IMR-90 (cell line): ENCODE measurements at regions not wholly inside any gene's neighbourhood (a gene's known extent, or its start where the extent isn't known, plus 50 kb on each side); places are given as distances from the start of the nearest gene placed in this dataset.

Source experiments
- ATAC-seq: fragments of 200-7000 bp; cut with Tn5 transposase; 2 replicates; pipeline ENCODE4 v1.9.1; 2020; ENCODE audit warnings: low read depth, mild to moderate bottlenecking, moderate library complexity
- BruUV-seq: library from RNA; stranded (reverse); fragments of 400-500 nt; replicated peaks from 2 replicates; lab custom pipeline; 2021; lab: Mats Ljungman, UMichigan
- CTCF ChIA-PET: fragments of 300-600 bp; formaldehyde crosslinking; extraction: SDS; loops from one replicate; lab custom pipeline; 2021; ENCODE audit warnings: antibody characterized with exemption; lab: Yijun Ruan, JAX
- POLR2A ChIA-PET: fragments of 300-600 bp; sonication (Branson Sonifier 250); formaldehyde crosslinking; loops from one replicate; lab custom pipeline; 2022; ENCODE audit warnings: antibody characterized with exemption; ENCODE audit not compliant: unreplicated experiment; lab: Charles Lee
- DNase-seq: peaks from one replicate; pipeline ENCODE4 v3.0.0; 2013
- H2AFZ ChIP-seq: replicated peaks from 2 replicates; pipeline ENCODE3; 2013; ENCODE audit warnings: low read length, mild to moderate bottlenecking; ENCODE audit not compliant: poor library complexity
- H2AK5ac ChIP-seq: 2 replicates; pipeline ENCODE4 v1.6.1; 2013; ENCODE audit warnings: low read depth, low read length, inconsistent platforms
- H2AK9ac ChIP-seq: replicated peaks from 2 replicates; pipeline ENCODE3; 2013; ENCODE audit warnings: mild to moderate bottlenecking, low read depth, low read length, moderate library complexity; ENCODE audit not compliant: poor library complexity
- H2BK120ac ChIP-seq: 2 replicates; pipeline ENCODE4 v1.6.1; 2013; ENCODE audit warnings: low read depth, low read length, inconsistent platforms
- H2BK15ac ChIP-seq: 3 replicates; pipeline ENCODE4 v1.6.1; 2013; ENCODE audit warnings: low read depth, low read length, inconsistent platforms
- H2BK20ac ChIP-seq: 2 replicates; pipeline ENCODE4 v1.6.1; 2013; ENCODE audit warnings: low read depth, mild to moderate bottlenecking, inconsistent platforms, low read length, moderate library complexity
- H2BK5ac ChIP-seq: 2 replicates; pipeline ENCODE4 v1.6.1; 2013; ENCODE audit warnings: mild to moderate bottlenecking, low read depth, low read length, inconsistent platforms; ENCODE audit not compliant: poor library complexity, severe bottlenecking
- H3K14ac ChIP-seq: replicated peaks from 2 replicates; pipeline ENCODE4 v1.6.1; 2013; ENCODE audit warnings: low read depth, low read length, inconsistent platforms
- H3K18ac ChIP-seq: 2 replicates; pipeline ENCODE4 v1.6.1; 2013; ENCODE audit warnings: low read depth, low read length, control low read depth
- H3K23ac ChIP-seq: 2 replicates; pipeline ENCODE4 v1.6.1; 2013; ENCODE audit warnings: low read depth, low read length, inconsistent platforms
- H3K27ac ChIP-seq: 2 replicates; pipeline ENCODE4 v1.5.1; 2013; ENCODE audit warnings: mild to moderate bottlenecking, control low read depth, low read length; ENCODE audit not compliant: insufficient read depth
- H3K27me3 ChIP-seq: 2 replicates; pipeline ENCODE4 v1.6.1; 2013; ENCODE audit warnings: low read length; ENCODE audit not compliant: control insufficient read depth, insufficient read depth
- H3K36me3 ChIP-seq: 2 replicates; pipeline ENCODE4 v1.6.1; 2013; ENCODE audit warnings: low read length, mixed read lengths; ENCODE audit not compliant: control insufficient read depth, insufficient read depth
- H3K4ac ChIP-seq: 2 replicates; pipeline ENCODE4 v1.6.1; 2013; ENCODE audit warnings: low read depth, low read length, inconsistent platforms
- H3K4me1 ChIP-seq: 2 replicates; pipeline ENCODE4 v1.6.1; 2013; ENCODE audit warnings: low read length, mixed read lengths; ENCODE audit not compliant: control insufficient read depth, insufficient read depth
- H3K4me2 ChIP-seq: 2 replicates; pipeline ENCODE4 v1.6.1; 2013; ENCODE audit warnings: low read depth, mild to moderate bottlenecking, control low read depth, low read length, moderate library complexity
- H3K4me3 ChIP-seq: 2 replicates; pipeline ENCODE4 v1.5.1; 2013; ENCODE audit warnings: low read depth, mild to moderate bottlenecking, control low read depth, low read length, moderate library complexity; ENCODE audit not compliant: insufficient read depth
- H3K56ac ChIP-seq: 2 replicates; pipeline ENCODE4 v1.6.1; 2013; ENCODE audit warnings: low read length, inconsistent platforms; ENCODE audit not compliant: insufficient read depth; ENCODE audit errors: extremely low read depth
- H3K79me1 ChIP-seq, 2 experiments: 2 replicates each; pipeline ENCODE4 v1.6.1; 2013; ENCODE audit warnings: low read length in 2 of 2, inconsistent platforms in 1 of 2, low read depth in 1 of 2
- H3K9ac ChIP-seq: 2 replicates; pipeline ENCODE4 v1.6.1; 2013; ENCODE audit warnings: low read depth, low read length, control low read depth
- H3K9me1 ChIP-seq: 2 replicates; pipeline ENCODE4 v1.6.1; 2013; ENCODE audit warnings: low read length, inconsistent platforms; ENCODE audit not compliant: insufficient read depth
- H3K9me3 ChIP-seq: 2 replicates; pipeline ENCODE4 v1.6.1; 2013; ENCODE audit warnings: low read length; ENCODE audit not compliant: control insufficient read depth, insufficient read depth
- H4K20me1 ChIP-seq: 2 replicates; pipeline ENCODE4 v1.6.1; 2013; ENCODE audit warnings: low read length, inconsistent platforms; ENCODE audit not compliant: insufficient read depth
- H4K5ac ChIP-seq: 2 replicates; pipeline ENCODE4 v1.6.1; 2013; ENCODE audit warnings: mild to moderate bottlenecking, low read depth, low read length, control low read depth
- H4K8ac ChIP-seq, 2 experiments: 2 replicates each; pipeline ENCODE4 v1.6.1; 2013; ENCODE audit warnings: low read depth in 2 of 2, low read length in 2 of 2, control low read depth in 1 of 2, inconsistent platforms in 1 of 2
- H4K91ac ChIP-seq: 2 replicates; pipeline ENCODE4 v1.6.1; 2013; ENCODE audit warnings: low read depth, low read length, inconsistent platforms; ENCODE audit not compliant: insufficient read depth
- BHLHE40 ChIP-seq: fragments of 150-350 bp; IDR thresholded peaks from 2 replicates; pipeline ENCODE4 v1.6.1; 2016; ENCODE audit warnings: mild to moderate bottlenecking, low read depth, low read length
- CEBPB ChIP-seq: IDR thresholded peaks from 2 replicates; pipeline ENCODE4 v1.6.1; 2012; ENCODE audit warnings: low read depth, low read length, improper control_type of control experiment
- CHD1 ChIP-seq: IDR thresholded peaks from 2 replicates; pipeline ENCODE4 v1.6.1; 2012; ENCODE audit warnings: low read depth, low read length, improper control_type of control experiment
- CTCF ChIP-seq: conservative IDR thresholded peaks from 2 replicates; pipeline ENCODE4 v1.5.1; 2012; ENCODE audit warnings: mild to moderate bottlenecking, low read depth, low read length, improper control_type of control experiment
- ELK1 ChIP-seq: fragments of 150-350 bp; IDR thresholded peaks from 2 replicates; pipeline ENCODE4 v1.6.1; 2016; ENCODE audit warnings: low read depth, mild to moderate bottlenecking, low read length, moderate library complexity, borderline replicate concordance
- FOS ChIP-seq: fragments of 150-350 bp; IDR thresholded peaks from 2 replicates; pipeline ENCODE4 v1.6.1; 2016; ENCODE audit warnings: low read depth, low read length
- MAFK ChIP-seq: IDR thresholded peaks from 2 replicates; pipeline ENCODE4 v1.6.1; 2012; ENCODE audit warnings: low read depth, low read length, improper control_type of control experiment
- MAZ ChIP-seq: IDR thresholded peaks from 2 replicates; pipeline ENCODE4 v1.6.1; 2012; ENCODE audit warnings: low read depth, mild to moderate bottlenecking, low read length, improper control_type of control experiment, moderate library complexity, borderline replicate concordance
- MXI1 ChIP-seq: IDR thresholded peaks from 2 replicates; pipeline ENCODE4 v1.6.1; 2012; ENCODE audit warnings: low read depth, mild to moderate bottlenecking, low read length, moderate library complexity, borderline replicate concordance
- NFE2L2 ChIP-seq: fragments of 150-350 bp; IDR thresholded peaks from 2 replicates; pipeline ENCODE4 v1.6.1; 2016; ENCODE audit warnings: low read depth, mild to moderate bottlenecking, low read length
- POLR2A ChIP-seq: IDR thresholded peaks from 2 replicates; pipeline ENCODE4 v1.6.1; 2012; ENCODE audit warnings: mild to moderate bottlenecking, low read depth, low read length
- RAD21 ChIP-seq: IDR thresholded peaks from 2 replicates; pipeline ENCODE4 v1.6.1; 2012; ENCODE audit warnings: low read length, improper control_type of control experiment
- RCOR1 ChIP-seq: IDR thresholded peaks from 2 replicates; pipeline ENCODE4 v1.6.1; 2012; ENCODE audit warnings: mild to moderate bottlenecking, low read length, improper control_type of control experiment; ENCODE audit not compliant: insufficient replicate concordance
- RFX5 ChIP-seq: IDR thresholded peaks from 2 replicates; pipeline ENCODE4 v1.8.0; 2012; ENCODE audit warnings: low read depth, mild to moderate bottlenecking, low read length, moderate library complexity
- SMC3 ChIP-seq: fragments of 150-350 bp; IDR thresholded peaks from 2 replicates; pipeline ENCODE4 v1.6.1; 2016; ENCODE audit warnings: low read depth, mild to moderate bottlenecking, antibody characterized with exemption, low read length, moderate library complexity
- USF2 ChIP-seq: fragments of 150-350 bp; IDR thresholded peaks from 2 replicates; pipeline ENCODE4 v1.6.1; 2017; ENCODE audit warnings: mild to moderate bottlenecking, antibody characterized with exemption, low read length, low read depth
- WGBS, 2 experiments: methylation state at CpG; one replicate each; pipeline versions ENCODE4 v1.1.5 to v1.1.7; 2013; ENCODE audit warnings: missing lambda C conversion rate in 2 of 2; ENCODE audit not compliant: insufficient read length in 1 of 2; ENCODE audit errors: extremely low coverage in 2 of 2; 5-methylcytosine and 5-hydroxymethylcytosine counted together
- dilution Hi-C: fragments of 300-500 bp; cut with HindIII; formaldehyde crosslinking; loops from one replicate; pipeline ENCODE4 v1.14.3; 2018; ENCODE audit warnings: low sequenced_read_pairs; ENCODE audit not compliant: unreplicated experiment
- in situ Hi-C: fragments of 300-500 bp; cut with MboI; formaldehyde crosslinking; loops from 3 replicates; pipeline ENCODE4 v1.14.3; 2019; ENCODE audit warnings: low sequenced_read_pairs, inconsistent platforms, mixed read lengths
- intact Hi-C: fragments of 100-400 bp; cut with micrococcal nuclease; formaldehyde crosslinking; loops from 2 replicates; pipeline ENCODE4 v1.10.0; 2022

- TF ChIP-seq RCOR1 (no peak), SMC3 (no peak), CEBPB (no peak), ELK1 (no peak), RAD21 (no peak), NFE2L2 (no peak), USF2 (no peak), BHLHE40 (no peak), MAZ (no peak), MAFK (no peak), POLR2A (no peak), FOS (no peak), CHD1 (no peak), RFX5 (no peak), MXI1 (no peak), CTCF (no peak)
- Histone ChIP-seq H3K4me2 (no peak overlapping the region), H4K91ac (no peak overlapping the region), H4K20me1 (no peaks in the 10 kb centered on the region), H2BK120ac (no peak overlapping the region), H3K23ac (no peak overlapping the region), H3K9me1 (no peaks in the 10 kb centered on the region), H3K27me3 (no peaks in the 10 kb centered on the region; the same call in 1 of the 2 replicates), H3K4me3 (no peak overlapping the region), H3K36me3 (no peaks in the 10 kb centered on the region), H2BK5ac (no peak overlapping the region), H2BK15ac (no peak overlapping the region), H3K18ac (no peak overlapping the region), H3K14ac (no peak overlapping the region), H2BK20ac (no peak overlapping the region), H2AK5ac (no peak overlapping the region), H2AK9ac (no peak overlapping the region), H3K79me1 (no peaks in the 10 kb centered on the region), H3K4me1 (no peaks in the 10 kb centered on the region), H4K8ac (no peak overlapping the region), H3K9me3 (no peaks in the 10 kb centered on the region), H3K27ac (no peak overlapping the region), H3K56ac (no peak overlapping the region), H3K9ac (no peak overlapping the region), H2AFZ (no peak overlapping the region), H4K5ac (no peak overlapping the region), H3K4ac (no peak overlapping the region)
- 80% methylated on average over 2 of the region's 3 CpGs; no CpG with 5 or more reads in 1 of the 2 experiments for WGBS, 2 experiments
- DNase-seq: no peak
- dilution Hi-C loops: no loop called here
- ATAC-seq: no peak
- no TSS peak for BruUV-seq
- in situ Hi-C loops: no loop called here
- POLR2A ChIA-PET: no interaction called here
- CTCF ChIA-PET: no interaction called here
- intact Hi-C loops: no loop called here
Observed at GRCh38 chr16:54422159-54422558, 135.6 kb upstream of the IRX3 start.
